ENCODE measurements at regions not wholly inside any gene's neighbourhood (a gene's known extent, or its start where the extent isn't known, plus 50 kb on each side); places are given as distances from the start of the nearest gene placed in this dataset.
"Not testable (repeated sequence)": the region's sequence is repeated elsewhere in the genome, so short reads cannot be mapped to it uniquely, and the experiment has no call there.

DNA sequence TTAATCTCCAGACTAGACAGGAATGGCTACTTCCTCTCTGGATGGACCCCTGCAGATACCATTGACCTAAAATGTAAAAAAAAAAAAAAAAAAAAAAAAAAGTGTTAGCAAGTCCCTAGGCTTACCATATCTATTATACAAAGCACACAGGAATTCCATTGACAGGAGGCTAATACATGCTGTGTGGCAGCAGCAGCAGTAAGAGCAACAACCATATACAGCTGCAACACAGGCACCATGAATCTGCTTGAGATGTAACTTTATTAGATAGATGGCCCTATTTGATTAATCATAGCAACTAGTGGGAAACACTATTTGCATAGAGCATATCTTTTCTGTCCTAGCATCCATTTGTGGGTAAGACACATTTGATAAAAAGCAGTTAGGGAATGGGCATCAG lies 1447.1 kb downstream of the FAM181B start:
- TF ChIP-seq, protein P1, sequence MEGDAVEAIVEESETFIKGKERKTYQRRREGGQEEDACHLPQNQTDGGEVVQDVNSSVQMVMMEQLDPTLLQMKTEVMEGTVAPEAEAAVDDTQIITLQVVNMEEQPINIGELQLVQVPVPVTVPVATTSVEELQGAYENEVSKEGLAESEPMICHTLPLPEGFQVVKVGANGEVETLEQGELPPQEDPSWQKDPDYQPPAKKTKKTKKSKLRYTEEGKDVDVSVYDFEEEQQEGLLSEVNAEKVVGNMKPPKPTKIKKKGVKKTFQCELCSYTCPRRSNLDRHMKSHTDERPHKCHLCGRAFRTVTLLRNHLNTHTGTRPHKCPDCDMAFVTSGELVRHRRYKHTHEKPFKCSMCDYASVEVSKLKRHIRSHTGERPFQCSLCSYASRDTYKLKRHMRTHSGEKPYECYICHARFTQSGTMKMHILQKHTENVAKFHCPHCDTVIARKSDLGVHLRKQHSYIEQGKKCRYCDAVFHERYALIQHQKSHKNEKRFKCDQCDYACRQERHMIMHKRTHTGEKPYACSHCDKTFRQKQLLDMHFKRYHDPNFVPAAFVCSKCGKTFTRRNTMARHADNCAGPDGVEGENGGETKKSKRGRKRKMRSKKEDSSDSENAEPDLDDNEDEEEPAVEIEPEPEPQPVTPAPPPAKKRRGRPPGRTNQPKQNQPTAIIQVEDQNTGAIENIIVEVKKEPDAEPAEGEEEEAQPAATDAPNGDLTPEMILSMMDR (IDR thresholded peaks at IDR 0.05; ENCODE audit: insufficient read depth, low read length, poor library complexity, severe bottlenecking), result no peak
- Histone ChIP-seq H3K36me3 (ENCODE audit: control insufficient read depth, insufficient read depth, low read length) (no peaks in the 10 kb centered on the region), H3K27me3 (ENCODE audit: control insufficient read depth, insufficient read depth, low read length) (no peaks in the 10 kb centered on the region), H3K4me3 (ENCODE audit: low read depth, low read length) (no peak overlapping the region)
- DNase-seq (ENCODE audit: low read depth), result no peak

DNA sequence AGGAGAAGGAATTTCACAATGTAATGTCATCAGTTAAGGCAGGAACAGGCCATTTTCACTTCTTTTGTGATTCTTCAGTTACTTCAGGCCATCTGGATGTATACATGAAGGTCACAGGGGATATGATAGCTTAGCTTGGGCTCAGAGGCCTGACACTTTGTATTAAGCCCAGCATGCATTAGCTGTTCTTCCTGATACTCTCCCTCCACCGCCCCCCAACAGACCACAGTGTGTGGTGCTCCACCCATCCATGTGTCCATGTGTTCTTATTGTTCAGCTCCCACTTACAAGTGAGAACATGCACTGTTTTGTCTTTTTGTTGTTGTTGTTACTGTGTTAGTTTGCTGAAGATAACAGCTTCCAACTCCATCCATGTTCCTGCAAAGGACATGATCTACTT lies 1453.4 kb downstream of the FAM181B start:
- H3K36me3 ChIP-seq (ENCODE audit: control insufficient read depth, insufficient read depth, low read length); H3K27me3 ChIP-seq (ENCODE audit: control insufficient read depth, insufficient read depth, low read length); DNase-seq (ENCODE audit: low read depth); H3K4me3 ChIP-seq (ENCODE audit: low read depth, low read length): not testable (repeated sequence)

- DNase-seq (ENCODE audit: low read depth), result no peak
- H3K4me3 ChIP-seq (ENCODE audit: low read depth, low read length), result no peak overlapping the region
- no peaks in the 10 kb centered on the region for H3K36me3 ChIP-seq (ENCODE audit: control insufficient read depth, insufficient read depth, low read length)
- TF ChIP-seq, protein P1 (IDR thresholded peaks at IDR 0.05; ENCODE audit: insufficient read depth, low read length, poor library complexity, severe bottlenecking), result no peak
- H3K27me3 ChIP-seq (ENCODE audit: control insufficient read depth, insufficient read depth, low read length), result no peaks in the 10 kb centered on the region
Measured at GRCh38 chr11:81278991-81279390, 1454.7 kb downstream of the FAM181B start.

DNA sequence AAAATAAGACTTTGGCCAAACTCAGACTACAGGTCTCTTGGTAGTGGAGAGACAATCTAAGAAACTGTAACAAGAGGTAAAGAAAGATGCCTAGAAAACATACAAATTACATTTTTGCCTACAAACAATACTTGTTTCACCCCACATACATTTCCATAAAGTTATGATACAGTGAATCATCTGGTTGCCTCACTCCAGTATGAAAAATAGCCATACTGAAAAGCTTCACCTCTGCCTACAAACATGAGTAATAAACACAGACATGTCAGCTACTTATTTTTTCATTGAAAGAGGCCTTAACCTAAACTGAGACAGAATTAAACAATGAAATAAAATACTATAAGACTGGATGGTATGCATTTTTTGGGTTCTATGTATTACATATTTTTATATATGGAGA lies 1463.0 kb downstream of the FAM181B start:
- no peak for DNase-seq (ENCODE audit: low read depth)
- TF ChIP-seq, protein P1 (IDR thresholded peaks at IDR 0.05; ENCODE audit: insufficient read depth, low read length, poor library complexity, severe bottlenecking), result no peak
- Histone ChIP-seq H3K4me3 (ENCODE audit: low read depth, low read length) (no peak overlapping the region), H3K36me3 (ENCODE audit: control insufficient read depth, insufficient read depth, low read length) (no peaks in the 10 kb centered on the region), H3K27me3 (ENCODE audit: control insufficient read depth, insufficient read depth, low read length) (no peaks in the 10 kb centered on the region)

GRCh38 chr11:81267246-81267645 lies 1466.4 kb downstream of the FAM181B start:
- TF ChIP-seq, protein P1 (IDR thresholded peaks at IDR 0.05; ENCODE audit: insufficient read depth, low read length, poor library complexity, severe bottlenecking), result no peak
- Histone ChIP-seq H3K27me3 (ENCODE audit: control insufficient read depth, insufficient read depth, low read length) (no peaks in the 10 kb centered on the region), H3K4me3 (ENCODE audit: low read depth, low read length) (no peak overlapping the region), H3K36me3 (ENCODE audit: control insufficient read depth, insufficient read depth, low read length) (no peaks in the 10 kb centered on the region)
- DNase-seq (ENCODE audit: low read depth), result no peak

- Histone ChIP-seq H3K36me3 (ENCODE audit: control insufficient read depth, insufficient read depth, low read length) (no peaks in the 10 kb centered on the region), H3K4me3 (ENCODE audit: low read depth, low read length) (no peak overlapping the region), H3K27me3 (ENCODE audit: control insufficient read depth, insufficient read depth, low read length) (no peaks in the 10 kb centered on the region)
- TF ChIP-seq, protein P1 (IDR thresholded peaks at IDR 0.05; ENCODE audit: insufficient read depth, low read length, poor library complexity, severe bottlenecking), result no peak
- no peak for DNase-seq (ENCODE audit: low read depth)
Measured at GRCh38 chr11:81259471-81259870, 1474.2 kb downstream of the FAM181B start.
